ENCODE measurements at regions not wholly inside any gene's neighbourhood (a gene's known extent, or its start where the extent isn't known, plus 50 kb on each side); places are given as distances from the start of the nearest gene placed in this dataset.
A peak's percentile ranks its signal among the peaks of the same experiment; 100 is the strongest.
"Not testable (repeated sequence)": the region's sequence is repeated elsewhere in the genome, so short reads cannot be mapped to it uniquely, and the experiment has no call there.

- no peak for DNase-seq
Observed at GRCh38 chr7:114173170-114173890, 241.3 kb upstream of the FOXP2 start.

- DNase-seq, result not testable (repeated sequence)
Observed at GRCh38 chr7:114169389-114169788, 245.2 kb upstream of the FOXP2 start.

GRCh38 chr7:114160925-114161324, 242.1 kb upstream of the PPP1R3A start:
- no peak for DNase-seq

GRCh38 chr7:114158854-114159253, 240.0 kb upstream of the PPP1R3A start:
- DNase-seq, result no peak

DNA sequence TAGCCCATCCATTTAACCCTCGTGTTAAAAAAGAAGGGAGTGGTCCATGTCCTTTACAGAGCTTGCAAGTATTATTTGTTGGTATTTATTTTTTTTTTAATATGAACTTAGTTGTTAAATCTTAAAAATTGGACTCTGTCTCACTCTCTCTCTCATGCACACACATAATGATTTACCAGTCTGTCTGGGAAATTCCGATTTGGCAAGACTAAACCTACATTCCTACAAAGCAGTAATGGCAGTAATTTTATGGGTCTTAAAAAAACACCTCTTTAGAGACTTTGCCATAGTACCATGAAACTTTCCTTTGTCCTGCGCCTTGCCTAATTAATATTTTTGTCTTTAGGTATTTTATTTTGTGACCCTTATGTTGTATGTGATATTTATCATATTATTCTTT, 239.5 kb upstream of the PPP1R3A start:
- DNase-seq, result no peak

DNA sequence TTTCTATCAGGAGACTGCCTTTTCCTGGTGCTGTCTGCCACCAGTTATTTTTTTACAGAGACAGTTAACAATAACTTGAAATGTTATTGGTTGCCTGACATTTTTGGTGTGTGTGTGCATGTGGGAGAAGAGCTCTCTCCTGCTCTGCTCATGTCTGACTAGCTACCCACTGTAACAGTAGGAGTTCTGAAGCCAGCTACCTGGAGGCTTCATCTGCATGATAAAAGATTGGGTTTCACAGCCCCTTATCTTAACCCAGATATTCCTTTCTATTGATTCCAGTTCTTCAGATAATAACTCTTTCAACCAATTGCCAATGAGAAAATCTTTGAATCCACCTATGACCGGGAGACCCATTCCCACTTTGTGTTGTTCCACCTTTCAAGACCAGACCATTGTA, 237.4 kb upstream of the PPP1R3A start:
- DNase-seq, result no peak

DNA sequence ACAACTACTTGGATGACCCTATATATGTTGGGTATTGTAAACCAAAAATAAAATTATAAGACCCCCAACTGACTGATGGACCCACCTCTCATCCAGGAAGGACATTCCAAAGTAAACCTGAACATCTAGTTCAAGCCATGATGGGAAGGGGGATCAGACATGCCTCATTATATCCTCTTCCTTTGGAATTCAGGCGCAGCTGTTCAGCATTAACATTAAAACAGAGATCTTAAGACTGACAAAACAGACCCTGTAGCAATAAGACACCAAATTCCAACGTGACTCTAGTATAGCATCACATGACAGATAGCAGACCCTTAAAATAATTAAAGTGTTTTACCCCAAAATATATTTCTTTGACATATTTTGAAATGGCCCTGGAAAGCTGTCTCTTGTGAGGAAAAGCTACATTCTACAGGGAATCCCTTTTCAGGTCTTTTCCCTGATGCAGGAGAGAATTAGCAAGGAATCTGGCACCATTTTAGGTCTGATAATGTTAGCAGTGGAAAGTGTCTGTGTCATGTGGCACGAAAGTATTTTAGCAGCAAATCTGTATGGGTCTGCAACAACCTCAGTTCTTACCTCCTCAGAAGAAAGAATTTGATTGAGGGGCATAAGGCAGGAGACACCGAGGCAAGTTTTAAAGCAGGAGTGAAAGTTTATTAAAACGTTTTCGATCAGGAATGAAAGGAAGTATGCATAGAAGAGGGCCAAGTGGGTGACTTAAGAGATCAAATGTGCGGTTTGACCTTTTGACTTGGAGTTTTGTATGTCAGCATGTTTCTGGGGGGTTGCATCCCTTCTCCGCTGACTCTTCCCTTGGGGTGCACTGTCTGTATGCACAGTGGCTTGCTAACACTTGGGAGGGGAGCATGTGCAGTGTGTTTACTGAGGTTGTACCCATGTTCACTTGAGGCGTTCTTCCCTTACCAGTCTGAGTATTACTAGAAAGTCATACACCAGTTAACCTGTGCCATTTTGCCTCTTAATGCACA, 236.6 kb upstream of the PPP1R3A start:
- DNase-seq, result no peak

DNA sequence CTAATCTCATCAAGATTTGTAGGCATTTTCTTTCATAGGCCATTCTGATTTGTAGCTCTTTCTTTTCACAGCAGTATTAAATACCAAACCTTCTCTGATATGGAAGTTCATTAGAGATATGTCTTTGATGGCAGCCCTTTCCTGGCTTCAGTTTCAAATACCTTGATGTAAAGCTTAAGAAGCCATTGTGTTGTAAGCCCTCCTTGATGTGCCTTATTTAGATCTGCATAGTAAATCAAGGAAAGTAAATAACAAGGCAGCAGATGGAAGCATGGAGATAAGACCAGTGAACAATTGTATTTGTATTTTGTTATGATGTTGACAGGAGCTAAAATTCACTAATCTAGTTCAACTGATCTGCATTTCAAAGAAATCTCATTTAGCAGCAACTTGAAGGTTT, 234.9 kb upstream of the PPP1R3A start:
- no peak for DNase-seq

- DNase-seq, result no peak
Observed at GRCh38 chr7:114152314-114152938, 233.6 kb upstream of the PPP1R3A start.

GRCh38 chr7:114151777-114152176, 233.0 kb upstream of the PPP1R3A start:
- no peak for DNase-seq

DNA sequence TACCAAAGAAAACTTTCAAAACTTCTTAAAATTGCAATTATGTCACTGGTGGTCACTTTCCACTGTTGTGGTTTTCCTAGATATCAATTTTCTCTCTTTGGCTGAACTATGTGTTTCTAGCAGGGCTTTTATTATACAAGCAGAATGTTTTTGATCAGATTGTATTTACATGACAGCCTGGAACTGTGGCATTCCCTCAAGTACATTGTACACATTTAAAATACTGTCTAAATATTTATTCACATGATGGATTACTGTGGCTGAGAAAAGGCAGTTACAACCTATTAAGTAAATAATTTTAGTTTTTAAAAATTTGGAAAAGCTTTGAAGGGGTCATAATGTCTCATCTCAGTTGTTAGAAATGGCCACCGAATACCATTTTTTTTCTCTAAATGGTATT, 231.9 kb upstream of the PPP1R3A start:
- peak; percentile 6 for DNase-seq

DNA sequence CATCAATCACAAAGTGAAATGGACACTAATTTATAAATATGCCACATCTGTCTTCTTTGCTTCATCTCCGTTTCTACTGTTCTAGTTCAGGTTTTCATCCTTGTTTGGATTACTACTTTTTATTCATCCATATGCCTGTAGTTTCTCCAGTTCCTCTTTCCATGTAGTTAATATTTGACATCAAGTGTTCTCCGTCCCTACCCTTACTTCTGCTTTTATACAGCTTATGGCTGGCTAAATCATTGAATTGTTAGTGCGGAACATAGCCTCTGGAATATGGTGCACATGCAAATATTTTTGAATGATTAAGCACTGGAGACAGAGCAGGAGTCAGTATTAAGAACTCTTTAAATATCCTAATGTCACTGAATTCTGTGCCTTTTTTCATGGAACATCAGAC, 230.0 kb upstream of the PPP1R3A start:
- DNase-seq, result no peak

GRCh38 chr7:114141415-114141814, 222.6 kb upstream of the PPP1R3A start:
- no peak for DNase-seq

DNA sequence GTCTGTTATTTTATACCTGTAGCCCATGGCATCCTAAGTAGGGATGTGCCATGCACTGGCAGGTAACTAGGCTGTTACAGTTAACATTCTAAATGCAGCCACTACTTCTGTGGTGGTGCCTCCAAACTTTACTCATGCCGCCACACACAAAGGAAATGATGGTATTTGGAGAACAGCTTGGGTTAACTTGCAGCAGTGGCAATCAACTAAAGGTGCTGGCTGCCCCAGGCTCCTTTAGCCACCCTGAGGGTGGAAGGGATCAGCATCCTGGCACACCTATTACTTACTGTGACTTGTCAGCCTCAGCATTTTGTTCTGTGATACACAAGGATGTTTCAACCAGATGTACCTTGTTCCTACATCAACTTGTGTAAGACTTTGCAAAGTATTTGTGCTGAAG, 221.8 kb upstream of the PPP1R3A start:
- DNase-seq, result no peak

GRCh38 chr7:114139690-114140089, 220.9 kb upstream of the PPP1R3A start:
- not testable (repeated sequence) for DNase-seq

GRCh38 chr7:114138587-114138986, 219.8 kb upstream of the PPP1R3A start:
- no peak for DNase-seq

- no peak for DNase-seq
Observed at GRCh38 chr7:114133717-114134116, 214.9 kb upstream of the PPP1R3A start.

- DNase-seq, result peak; percentile 57
Observed at GRCh38 chr7:114130866-114131265, 212.1 kb upstream of the PPP1R3A start.

GRCh38 chr7:114128880-114129279, 210.1 kb upstream of the PPP1R3A start:
- DNase-seq, result no peak

DNA sequence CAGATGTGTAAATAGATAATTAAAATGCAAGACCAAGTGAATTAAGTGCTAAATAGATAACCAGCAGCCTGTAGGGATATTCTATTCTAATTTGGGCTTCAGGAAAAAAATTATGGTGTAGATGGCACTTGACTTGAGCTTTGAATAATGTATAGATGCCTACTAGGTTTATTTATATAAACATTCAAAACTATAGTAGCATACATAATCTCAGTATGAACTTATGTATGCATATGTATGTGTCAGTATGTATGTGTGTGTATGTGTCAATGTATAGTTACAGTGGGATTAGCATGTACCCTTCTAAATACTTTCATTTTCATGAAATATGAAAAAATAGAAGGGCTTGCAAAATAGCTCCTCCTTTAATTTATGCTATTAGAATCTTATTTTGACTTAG, 207.3 kb upstream of the PPP1R3A start:
- DNase-seq, result no peak

- no peak for DNase-seq
Observed at GRCh38 chr7:114112806-114113205, 194.0 kb upstream of the PPP1R3A start.

DNA sequence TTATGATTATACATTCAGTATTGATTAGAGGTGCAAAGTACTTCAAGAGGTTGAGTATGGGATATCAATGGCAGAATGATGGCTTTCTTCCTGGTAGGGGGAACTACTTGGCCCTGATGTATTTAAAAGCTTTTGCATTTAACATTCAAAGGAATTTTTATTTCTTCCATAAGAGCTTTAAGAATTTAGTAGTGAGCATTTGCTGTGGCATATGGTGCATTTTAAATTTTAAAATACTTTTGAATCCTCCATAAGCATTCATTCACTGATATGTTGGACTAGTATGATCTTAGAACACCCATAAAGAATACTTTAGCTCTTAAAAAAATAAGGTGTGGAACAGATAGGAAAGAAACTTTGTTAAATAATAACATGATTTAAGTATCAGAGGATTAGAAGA, 191.9 kb upstream of the PPP1R3A start:
- no peak for DNase-seq

- DNase-seq, result no peak
Observed at GRCh38 chr7:114109721-114110120, 190.9 kb upstream of the PPP1R3A start.

- DNase-seq, result no peak
Observed at GRCh38 chr7:114109304-114109703, 190.5 kb upstream of the PPP1R3A start.

Data from NCI-H774 (cell line).